GM18907 (cell line): ENCODE measurements at regions not wholly inside any gene's neighbourhood (a gene's known extent, or its start where the extent isn't known, plus 50 kb on each side); places are given as distances from the start of the nearest gene placed in this dataset.

Experiments used
- ATAC-seq: cut with Tn5 transposase; IDR thresholded peaks from one replicate; pipeline ENCODE4 v1.9.1; 2021; ENCODE audit warnings: mild to moderate bottlenecking, moderate library complexity; ENCODE audit not compliant: unreplicated experiment

DNA sequence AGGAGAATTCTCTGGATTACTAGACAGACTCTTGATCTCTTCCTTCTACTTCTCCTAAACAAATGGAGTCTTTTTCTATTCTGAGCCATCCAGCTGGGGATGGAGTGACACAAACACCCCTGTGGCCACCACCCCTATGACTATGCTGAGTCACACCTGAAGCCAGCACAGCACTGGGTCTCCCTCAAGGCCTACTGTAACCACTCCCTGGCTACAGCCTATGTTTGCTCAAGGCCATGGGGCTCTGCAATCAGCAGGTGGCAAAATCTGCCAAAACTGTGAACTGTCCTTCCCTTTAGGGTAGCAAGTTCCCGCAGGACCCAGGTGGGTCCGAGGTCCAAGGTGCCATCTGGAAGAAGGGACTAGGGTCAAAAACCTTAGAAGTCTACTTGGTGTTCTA is 132.3 kb downstream of the TINAG start:
- no peak for ATAC-seq

DNA sequence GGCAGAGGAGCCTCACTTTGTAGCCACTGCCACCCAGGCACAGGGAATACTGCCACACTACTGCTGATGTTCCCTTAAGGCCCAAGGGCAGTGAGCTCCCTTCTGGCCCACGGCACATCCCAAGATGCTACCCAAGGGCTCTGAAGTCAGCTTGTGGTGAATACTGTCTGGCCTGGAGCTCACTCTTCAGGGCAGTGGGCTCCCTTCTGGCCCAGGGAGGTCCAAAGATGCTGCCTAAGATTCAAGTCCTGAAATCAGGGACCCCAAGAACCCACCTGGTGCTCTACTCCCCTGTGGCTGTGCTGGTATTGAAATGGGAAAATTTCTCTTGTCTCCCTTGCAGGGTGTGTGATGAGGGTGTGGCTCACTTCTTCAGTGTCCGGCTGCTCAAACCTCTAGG is 132.8 kb downstream of the TINAG start:
- ATAC-seq, result no peak

DNA sequence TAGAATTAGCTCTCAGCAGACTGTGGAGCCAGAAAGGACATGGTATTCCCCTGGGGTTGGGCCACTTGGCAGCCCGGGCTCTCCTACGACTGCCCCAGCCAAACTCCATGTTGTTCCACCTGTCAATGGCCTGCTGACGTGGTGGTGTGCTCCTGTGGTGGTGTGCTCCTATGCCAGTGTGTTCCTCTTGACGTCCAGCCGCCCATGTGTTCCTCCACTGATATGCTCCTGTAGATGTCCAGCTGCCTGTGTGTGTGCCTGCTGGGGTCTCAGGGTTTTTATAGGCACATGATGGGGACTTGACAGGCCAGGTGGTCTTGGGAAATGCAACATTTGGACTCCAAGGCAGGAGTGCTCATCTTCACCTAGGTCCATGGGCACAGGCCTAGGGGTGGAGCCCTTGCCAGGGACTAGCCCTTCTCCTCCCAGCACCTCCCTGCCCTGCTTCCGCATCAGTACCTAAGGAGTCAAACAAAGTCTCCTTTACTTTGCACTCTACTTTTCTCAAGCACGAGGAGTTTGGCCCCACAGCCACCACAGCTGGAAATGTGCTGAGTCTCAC is 133.5 kb downstream of the TINAG start:
- no peak for ATAC-seq

DNA sequence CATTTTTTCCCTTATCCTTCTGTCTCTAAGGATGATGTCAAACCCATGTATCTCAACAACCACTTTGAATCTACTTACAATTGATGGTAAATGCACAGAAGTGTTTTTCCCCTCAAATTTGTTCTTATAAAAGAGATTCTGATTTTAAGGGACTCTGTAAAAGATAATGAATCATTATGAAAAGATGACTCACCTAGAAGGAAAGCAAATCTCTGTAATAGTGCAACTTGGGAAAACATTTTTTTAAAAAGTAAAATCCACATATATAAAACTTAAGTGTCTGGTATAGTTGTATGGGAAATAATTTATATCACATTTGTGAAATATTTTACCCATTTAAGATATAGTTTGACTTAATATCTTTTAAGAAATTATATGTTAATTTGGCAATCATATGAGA is 137.0 kb downstream of the TINAG start:
- no peak for ATAC-seq

DNA sequence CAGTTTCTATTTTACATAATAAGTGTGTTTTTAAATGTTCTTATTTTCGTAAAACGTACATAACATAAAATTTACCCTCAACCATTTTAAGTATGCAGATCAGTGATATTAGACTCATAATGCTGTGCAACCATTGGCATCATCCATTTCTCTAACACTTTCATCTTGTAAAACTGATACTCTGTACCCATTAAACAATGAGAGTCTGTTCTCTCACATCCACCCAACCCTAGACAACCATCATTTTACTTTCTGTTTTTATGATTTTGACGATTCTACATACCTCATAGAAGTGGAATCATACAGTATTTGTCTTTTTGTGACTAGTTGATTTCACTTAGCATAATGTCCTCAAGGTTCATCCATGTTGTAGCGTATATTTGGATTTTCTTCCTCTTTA is 140.4 kb downstream of the TINAG start:
- no peak for ATAC-seq

DNA sequence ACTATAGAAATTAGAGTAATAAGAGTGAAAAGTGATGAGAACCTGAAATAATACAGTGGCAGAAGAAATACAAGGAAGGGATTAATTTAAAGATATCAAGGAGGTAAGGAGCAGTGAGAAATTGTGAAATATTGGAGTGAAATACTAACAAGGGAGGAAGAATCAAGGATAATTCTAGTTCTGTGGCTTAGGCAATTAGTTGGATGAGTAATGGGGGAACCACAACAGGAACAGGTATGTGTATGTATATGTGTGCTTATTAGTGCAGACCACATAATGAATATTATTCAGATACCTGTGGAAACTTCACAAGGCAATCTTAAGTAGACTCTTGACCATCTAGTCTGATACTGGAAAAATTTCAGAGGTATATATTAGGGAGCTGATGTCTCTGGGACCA is 143.3 kb downstream of the TINAG start:
- no peak for ATAC-seq

DNA sequence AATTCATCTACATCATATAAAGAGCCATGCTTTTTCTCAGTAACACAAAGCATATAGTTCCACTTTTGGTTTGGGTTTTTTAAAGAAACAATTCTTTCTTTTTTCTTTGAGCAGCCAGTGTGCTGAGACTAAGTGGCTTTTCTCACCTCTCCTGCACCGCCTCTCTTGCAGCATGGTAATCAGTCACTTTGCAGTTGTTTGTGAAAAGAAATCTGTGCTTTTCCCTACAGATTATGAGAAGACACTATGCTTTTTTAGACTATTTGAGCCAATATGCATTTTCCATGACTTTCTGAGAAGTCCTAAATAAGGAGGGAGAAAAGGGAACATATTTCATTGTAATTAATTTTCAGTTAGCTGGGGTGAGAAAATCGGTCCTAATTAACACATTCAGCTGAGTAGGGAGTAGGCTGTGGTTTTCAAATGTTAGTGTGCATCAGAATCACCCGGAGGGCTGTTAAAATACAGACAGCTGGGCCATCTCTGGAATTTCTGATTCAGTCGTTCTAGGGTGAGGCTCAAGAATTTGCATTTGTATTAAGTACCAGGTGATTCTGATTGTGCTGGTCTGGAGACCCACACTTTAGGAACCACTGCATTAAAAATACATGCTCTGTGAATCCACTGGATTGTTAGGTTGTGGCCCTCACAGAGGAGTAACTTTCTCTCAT is 155.2 kb downstream of the TINAG start:
- no peak for ATAC-seq

DNA sequence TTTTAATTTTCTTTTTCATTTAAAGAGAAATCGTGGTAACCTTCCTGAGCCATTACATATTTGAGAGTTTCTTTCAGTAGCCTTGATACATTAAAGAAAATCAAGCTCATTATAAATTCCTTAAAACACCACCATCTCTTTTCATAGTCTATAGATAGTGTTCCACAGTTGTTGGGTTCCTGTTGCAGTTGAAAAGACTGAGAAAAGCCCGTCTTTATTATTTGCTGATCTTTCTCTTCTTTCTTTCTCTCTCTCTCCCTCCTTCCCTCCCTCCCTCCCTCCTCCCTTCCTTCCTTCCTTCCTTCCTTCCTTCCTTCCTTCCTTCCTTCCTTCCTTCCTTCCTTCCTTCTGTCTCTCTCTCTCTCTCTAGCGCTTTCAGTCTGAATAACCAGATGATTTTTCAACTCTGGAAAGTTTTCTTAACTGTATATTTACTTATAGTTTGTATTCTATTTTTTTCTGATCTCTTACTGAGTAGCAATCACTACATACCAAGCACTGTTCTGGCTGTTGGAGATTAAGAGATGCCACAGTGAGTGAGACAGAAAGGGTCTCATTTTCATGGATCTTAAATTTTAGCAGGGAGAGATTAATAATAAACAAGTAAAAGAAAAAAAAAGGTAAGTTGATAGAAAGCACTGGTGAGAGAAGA is 157.5 kb downstream of the TINAG start:
- ATAC-seq, result no peak

DNA sequence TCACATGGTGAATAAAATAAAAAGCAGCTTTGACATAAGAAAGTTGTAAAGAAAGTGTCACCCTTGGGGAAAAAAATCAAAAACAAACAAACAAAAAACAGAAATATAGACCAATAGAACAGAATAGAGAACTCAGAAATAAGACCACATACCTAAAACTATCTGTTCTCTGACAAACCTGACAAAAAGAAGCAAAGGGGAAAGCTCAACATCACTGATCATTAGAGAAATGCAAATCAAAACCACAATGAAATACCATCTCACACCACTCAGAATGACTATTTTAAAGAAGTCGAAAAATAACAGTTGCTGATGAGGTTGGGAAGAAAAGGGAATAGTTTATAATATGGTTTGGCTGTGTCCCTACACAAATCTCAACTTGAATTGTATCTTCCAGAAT is 159.1 kb downstream of the TINAG start:
- ATAC-seq, result no peak

DNA sequence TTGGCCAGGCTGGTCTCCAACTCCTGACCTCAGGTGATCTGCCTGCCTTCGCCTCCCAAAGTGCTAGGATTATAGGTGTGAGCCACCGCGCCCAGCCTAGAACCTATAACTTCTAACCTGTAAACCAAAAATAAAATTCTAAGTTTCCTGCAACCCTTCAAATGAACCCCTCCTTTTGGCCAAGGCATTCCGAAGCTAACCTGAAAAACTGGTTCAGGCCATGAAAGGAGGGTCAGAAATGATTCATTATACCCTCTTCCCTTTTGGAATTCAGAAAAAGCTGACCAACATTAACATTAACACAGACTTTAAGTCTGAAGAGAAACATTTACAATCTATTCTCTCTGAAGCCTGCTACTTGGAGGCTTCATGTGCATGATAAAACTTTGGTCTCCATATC is 165.1 kb downstream of the TINAG start:
- ATAC-seq, result no peak

DNA sequence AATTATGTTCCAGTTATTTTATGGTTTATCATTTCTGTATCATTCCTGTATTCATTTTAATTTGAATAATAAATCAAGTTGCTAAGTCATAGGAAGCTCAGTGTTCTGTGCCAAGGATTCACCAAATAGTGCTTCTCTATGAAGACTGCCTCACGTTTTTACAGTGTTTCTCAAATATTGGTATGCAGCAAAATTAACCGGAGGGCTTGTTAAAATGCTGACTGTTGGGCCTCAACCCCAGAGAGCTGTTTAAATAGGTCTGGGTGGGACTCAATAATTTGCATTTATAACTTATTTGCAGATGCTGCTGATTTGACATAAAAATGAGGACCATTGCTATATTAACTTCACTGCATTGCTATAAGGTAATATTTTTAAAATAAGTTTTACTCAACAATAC is 166.7 kb downstream of the TINAG start:
- no peak for ATAC-seq

DNA sequence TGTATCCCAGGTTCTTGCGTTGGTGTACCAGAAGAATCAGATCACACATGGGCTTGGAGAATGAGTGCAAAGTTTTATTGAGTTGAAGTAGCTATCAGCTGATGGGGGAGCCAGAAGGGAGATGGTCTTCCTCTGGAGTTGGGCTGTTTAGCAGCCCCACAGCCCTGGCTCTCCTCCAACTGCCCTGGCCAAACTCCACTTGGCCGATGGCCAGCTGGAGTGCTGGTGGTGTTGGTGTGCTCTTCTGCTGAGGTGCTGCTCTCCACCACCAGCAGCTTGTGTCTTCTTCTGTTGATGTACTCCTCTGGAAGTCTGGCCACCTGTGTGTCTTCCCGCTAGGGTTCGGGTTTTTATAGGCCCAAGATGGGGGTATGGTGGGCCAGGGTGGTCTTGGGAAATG is 172.8 kb downstream of the TINAG start:
- ATAC-seq, result no peak

DNA sequence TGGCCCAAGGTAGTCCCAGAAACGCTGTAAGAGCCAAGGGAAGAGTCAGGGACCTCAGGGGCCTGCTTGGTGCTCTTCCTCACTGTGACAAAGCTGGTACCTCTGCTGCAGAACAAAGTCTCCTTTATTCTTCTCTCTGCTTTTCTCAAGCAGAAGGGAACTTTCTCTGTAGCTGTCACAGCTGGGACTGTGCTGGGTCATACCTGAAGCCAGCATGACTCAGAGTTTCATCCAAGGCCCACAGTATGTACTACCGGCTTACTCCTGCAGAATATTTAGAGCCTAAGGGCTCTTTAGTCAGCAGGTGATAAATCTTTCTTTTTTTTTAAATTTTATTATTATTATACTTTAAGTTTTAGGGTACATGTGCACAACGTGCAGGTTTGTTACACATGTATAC is 183.2 kb downstream of the TINAG start:
- peak; percentile 46 for ATAC-seq

DNA sequence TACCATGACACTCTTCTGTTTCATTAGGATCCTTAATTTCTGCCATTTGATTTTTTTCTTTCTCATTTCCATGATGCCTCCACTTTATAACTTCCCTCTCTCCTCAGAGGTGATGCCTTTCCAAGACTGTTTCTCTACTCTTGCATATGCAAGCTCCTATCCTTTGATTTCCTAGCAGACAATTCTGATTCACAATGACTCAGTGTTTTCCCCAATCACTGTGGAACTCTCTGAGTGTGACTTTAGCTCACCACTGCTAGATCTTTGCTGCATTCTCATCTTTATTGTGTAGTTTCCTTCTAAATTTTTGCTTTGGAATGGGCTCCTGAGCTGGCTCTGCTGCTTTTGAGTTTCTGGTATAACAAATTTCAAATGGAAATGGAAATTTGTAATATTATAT is 184.9 kb downstream of the TINAG start:
- no peak for ATAC-seq

DNA sequence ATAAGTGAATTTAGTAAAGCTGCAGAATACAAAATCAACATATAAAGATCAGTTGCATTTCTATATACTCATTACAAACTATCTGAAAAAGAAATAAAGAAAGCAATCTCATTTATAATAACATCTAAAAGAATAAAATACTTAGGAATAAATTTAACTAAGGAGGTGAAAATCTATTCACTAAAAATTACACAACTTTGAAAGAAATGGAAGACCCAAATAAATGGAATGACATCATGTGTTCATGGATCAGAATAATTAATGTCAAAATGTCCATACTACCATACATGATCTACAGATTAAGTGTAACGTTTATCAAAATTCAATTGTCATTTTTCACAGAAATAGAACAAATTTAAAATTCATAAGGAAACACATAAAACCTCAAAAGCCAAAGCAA is 194.9 kb downstream of the TINAG start:
- no peak for ATAC-seq

DNA sequence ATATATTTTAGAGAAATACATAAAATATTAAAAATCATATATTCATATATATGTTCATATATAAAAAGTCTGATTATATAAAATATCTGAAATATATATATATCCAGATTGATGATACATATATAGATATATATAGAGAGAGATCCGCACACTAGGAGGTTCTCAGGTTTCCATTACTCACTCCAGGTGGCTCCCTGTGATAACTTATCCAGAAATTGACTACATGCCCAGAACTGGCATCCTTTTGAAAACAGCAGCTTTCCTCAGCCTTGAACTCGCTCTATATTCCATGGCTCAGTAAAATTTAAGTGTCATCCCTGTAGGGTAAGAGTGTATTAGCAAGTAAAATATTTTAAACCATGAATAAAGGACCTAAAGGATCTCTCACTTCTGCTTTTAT is 206.8 kb downstream of the TINAG start:
- ATAC-seq, result no peak

DNA sequence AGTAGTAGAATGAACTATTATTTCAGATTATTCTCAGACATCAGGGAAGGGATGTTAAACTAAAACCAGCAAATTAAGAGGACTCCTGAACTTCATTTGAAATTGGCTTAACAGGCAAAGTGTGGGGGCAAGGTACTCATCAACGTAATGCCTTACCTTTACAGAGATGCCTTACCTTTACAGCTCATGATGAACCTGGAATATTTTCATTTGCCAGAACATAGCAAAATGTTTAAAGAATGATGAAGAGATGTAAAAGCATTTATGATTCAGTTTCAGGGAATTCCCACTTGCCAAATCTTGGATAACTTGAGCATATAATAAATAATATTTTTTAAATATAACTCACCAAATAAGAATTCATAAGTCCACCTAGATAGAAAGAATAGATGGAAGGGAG is 207.5 kb downstream of the TINAG start:
- ATAC-seq, result no peak

DNA sequence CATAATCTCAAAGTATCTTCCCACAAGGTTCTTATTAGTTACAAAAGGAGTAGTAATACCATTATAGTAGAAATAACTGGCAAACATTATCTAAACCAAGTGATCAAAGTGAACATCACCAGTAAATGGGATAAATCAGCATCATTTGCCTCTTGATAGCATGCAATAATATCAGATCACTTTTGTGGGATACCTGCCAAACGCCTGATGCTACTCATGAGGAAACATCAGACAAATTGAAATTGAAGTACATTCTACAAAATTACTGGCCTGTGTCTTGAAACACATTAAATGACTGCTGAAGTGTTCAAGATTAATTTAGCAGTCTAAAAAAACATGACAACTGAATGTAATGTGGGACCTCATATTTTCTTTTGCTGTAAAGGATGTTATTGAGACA is 208.1 kb downstream of the TINAG start:
- no peak for ATAC-seq

DNA sequence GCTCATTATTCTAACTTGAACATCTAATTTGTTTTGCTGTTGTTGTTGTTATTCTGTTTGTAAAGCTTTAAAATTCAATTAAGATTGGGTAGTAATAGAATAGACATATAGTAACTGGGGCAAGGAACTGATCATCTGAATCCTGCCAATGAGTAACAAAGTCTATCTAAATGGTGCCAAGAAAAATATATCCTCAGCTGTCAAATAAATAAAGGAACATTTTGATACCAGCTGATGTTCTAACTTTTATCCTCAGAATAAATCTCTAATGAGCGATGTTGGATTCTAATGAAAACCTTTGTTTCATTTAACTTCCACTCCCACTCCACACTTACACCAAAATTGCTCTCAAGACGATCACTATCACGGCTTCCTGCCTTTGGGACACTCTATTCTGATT is 210.9 kb downstream of the TINAG start:
- ATAC-seq, result no peak

DNA sequence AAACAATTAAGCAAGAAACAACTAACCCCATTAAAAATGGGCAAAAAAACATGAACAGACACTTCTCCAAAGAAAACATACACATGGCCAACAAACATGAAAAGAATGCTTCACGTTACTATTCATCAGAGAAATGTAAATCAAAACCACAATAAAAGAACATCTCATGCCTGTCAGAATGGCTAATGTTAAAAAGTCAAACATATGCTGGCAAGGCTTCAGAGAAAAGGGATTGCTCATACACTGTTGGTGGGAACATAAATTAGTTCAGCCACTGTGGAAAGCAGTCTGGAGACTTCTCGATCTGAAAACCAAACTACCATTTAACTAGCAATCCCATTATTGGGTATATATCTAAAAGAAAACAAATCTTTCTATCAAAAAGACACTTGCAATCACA is 217.5 kb downstream of the TINAG start:
- ATAC-seq, result no peak

DNA sequence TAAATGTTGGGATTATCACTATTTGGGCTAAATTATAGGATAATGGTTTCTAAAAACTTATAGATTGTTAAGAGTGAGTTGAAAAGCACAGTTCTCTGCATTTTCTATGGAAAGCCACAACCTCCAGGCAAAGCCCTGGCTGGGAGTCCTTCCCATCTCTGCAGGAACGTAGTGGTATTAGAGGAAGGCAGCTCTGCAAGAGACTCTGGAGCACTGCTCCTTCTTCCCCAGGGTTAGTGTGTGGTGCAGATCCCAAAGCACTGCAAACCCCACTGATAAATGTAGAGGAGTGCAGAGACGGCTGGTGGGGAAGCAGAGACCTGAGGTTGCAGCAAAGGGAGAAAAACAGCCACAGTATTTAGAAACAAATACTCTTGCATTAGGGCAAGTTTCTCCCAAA is 225.3 kb downstream of the TINAG start:
- no peak for ATAC-seq

DNA sequence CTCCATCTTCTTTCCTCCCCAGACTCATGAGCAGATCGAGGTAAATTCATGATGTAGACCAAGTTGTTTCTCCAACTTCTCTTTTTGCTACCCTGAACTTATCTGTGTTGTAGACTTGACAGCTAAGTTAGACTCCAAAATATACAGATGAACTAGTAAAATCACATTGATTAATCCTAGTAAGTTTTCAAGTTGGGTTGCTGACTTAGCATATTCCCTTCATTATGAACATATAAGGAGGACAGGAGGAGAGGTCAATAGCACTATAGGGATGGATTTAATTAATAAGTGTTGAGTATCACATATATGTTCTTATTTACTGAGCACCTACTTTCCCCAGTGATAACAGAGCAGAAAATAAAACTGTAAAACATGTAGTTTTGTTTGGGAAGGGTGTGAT is 227.3 kb downstream of the TINAG start:
- no peak for ATAC-seq

DNA sequence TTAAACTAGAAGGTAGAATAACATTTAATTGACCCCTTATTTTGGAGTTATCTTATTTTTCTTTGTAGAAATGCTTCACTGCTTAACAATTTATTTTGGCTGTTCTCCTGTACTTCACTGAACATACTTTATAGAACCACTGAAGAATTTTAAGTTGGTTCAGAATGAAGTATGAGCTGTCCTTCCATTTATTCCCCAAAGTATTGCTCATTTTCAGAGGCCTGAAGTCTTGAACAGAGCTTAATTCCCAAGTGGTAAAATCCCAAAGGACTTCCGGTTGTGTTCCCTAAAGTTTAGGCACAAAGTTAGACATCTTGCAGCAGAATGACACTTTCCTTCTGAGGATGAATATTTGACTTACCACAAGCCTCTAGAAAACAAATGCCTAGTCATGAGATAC is 233.3 kb downstream of the TINAG start:
- no peak for ATAC-seq
